GM12874 (cell line): ENCODE measurements at regions not wholly inside any gene's neighbourhood (a gene's known extent, or its start where the extent isn't known, plus 50 kb on each side); places are given as distances from the start of the nearest gene placed in this dataset.

Source experiments
- CTCF ChIP-seq: IDR thresholded peaks from 2 replicates; pipeline ENCODE4 v1.5.1; 2011; ENCODE audit warnings: low read depth, mild to moderate bottlenecking, control low read depth, low read length, moderate library complexity; ENCODE audit not compliant: insufficient read depth

GRCh38 chr7:81211934-81212320, 293.1 kb upstream of the SEMA3C start:
- no peak for TF ChIP-seq CTCF

- no peak for TF ChIP-seq CTCF
Measured at GRCh38 chr7:81211204-81211933, 292.5 kb upstream of the SEMA3C start.

DNA sequence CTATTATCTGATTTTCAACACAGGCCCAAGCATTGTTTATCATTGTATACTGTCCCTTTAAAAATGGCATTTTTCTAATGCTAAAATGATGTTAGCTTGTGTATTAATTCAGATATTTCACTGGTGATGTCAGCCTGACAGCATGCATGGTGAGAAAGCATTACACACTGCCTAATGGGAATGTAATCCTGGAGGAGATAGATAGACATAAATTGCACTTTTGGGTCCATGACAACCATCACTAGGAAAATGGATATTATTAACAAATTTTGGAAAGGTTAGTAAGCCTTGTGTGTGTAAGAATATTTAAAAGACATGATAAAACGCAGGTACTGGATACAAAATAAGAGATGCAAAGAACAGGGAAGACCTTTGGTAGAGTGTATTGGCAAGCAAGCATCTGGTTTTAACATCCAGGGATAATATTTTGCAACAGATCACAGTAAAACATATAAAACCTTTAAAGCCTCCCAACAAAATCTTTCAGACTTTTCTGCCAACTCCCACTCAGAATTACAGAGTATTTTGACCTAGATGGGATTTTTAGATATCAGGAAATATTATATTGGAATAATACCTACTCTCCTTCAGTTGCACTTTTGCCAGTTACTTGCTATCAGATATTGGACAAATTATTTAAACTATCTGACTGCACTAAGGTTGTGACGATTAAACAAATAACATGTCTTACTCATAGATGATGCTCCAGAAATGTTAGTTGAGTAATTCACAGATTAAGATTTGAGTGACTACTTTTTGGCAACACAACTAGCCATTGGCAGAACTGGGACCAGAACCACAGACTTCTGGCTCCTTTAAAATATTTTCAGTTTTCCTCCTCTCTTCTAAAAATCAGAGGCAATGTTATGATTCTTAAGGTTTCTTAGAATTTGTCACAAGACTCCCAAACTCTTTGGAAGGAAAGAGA, 291.6 kb upstream of the SEMA3C start:
- no peak for TF ChIP-seq CTCF

DNA sequence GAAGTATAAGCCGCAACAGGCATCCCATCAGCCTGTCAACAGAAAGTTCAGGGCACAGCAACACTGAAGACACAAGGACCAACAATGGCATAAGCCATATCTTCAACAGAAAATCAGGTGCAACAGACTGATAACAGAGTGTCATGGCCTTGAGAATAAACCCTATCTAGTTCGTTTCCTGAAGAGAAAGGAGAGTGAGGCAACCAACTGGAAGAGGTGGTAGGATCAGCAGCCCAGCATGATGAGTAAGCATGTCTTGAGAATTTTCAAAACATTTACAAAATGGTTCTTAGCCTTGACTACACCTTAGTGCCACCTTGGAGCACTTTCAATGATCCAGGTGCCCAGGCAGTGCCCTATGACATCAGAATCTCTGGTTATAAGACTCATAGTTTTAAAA, 290.2 kb upstream of the SEMA3C start:
- no peak for TF ChIP-seq CTCF

DNA sequence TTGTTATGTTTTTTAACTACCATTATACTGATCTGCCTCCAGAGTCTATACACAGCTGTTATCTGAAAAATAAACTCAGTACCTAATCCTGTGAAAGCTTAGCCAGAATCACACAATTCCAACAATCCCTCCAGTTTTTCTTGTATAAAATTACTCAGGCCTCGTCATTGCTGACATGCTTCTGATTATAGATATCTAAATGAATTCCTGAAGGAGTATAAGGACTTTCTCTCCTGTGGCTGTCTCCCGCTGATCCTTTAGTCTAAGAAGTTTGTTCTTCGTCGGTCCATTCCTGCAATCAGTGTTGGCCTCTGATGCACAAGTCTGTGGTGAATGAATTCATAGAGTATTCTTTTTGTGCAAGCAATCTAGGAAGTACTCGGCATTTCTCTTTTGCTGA, 288.9 kb upstream of the SEMA3C start:
- TF ChIP-seq CTCF: no peak

DNA sequence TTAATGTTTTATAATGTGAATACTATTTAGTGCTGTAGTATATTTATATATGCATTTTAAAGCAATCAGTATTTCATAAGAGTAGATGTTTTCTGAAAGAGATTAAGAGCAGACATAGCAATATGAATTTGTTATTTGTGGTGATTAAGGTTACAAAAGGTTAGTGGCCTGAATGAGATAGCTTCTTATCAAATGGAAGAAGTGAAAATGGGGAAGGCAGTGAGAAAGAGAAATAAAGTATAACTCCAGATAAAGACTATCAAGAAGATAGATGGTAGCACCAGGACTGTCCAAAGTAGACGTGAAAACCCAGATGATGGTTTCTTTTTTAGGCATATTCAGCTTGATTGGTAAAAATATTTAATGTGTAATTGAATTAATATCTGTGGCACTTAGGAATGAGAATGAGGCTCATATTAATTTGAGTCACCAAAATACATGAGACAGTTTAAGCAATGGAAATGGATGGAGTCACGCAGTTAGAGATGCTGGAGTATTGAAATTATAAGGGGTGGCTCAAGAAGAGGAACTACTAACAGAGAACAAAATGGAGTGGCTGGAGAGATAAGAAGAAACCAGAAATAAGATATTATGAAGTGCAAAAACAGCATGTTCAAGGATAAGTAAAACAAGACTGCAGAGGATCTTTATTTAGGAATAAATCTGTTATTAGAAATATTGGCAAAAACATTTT, 288.0 kb upstream of the SEMA3C start:
- no peak for TF ChIP-seq CTCF

DNA sequence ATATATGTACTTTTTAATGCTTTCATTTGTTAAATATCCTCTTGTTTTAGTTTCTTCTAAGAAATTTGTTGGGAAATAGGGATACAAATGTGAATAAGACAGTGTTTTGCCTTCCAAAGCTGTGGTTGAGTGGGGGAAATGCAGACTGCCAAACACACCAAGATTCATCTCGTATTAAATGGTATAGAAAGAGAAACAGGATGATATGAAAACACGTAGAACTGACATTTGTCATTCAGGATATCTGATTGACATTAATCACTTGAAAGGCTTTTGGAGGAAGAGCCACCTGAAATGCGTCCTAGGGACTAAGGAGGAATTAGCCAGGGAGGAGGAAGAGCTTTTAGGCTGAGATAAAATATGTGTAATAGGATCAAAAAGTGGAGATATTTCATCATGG, 287.4 kb upstream of the SEMA3C start:
- no peak for TF ChIP-seq CTCF
